ENCODE measurements at regions not wholly inside any gene's neighbourhood (a gene's known extent, or its start where the extent isn't known, plus 50 kb on each side); places are given as distances from the start of the nearest gene placed in this dataset.
"Not testable (repeated sequence)": the region's sequence is repeated elsewhere in the genome, so short reads cannot be mapped to it uniquely, and the experiment has no call there.

GRCh38 chr15:31724903-31725302, 305.4 kb upstream of the CHRNA7 start:
- not testable (repeated sequence) for DNase-seq
- WGBS, 2 donors: 86 to 91% methylated on average over 5 of the region's 5 CpGs

DNA sequence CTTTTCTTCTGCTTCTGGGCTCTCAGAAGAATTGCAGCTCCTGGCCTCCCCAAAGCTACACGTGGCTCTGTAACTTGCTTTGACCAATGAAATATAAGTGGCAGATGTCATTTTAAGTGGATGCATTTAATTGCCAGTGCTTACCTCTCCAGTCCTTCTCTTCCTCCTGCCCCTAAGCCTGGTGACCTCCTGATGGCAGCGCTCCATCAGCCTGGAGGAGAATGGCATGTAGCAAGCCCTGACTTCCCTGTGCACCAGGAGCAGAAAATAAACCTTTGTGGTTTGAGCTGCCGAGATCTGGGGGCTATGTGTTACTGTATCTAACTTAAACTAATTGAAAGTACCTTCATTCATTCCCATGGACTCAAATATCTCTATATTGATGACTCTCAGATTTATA, 304.7 kb upstream of the CHRNA7 start:
- 80 to 88% methylated on average over 3 of the region's 3 CpGs for WGBS, 2 donors
- DNase-seq; intact Hi-C loops (cut with DNase I); H3K9me3 ChIP-seq; H3K27ac ChIP-seq; H3K27me3 ChIP-seq; H3K36me3 ChIP-seq; H3K4me1 ChIP-seq; H3K4me3 ChIP-seq (replicated peaks in 1 of 3): not testable (repeated sequence)

More at GRCh38 chr15:31724903-31725302, 305.4 kb upstream of the CHRNA7 start:
- intact Hi-C loops (cut with DNase I); H3K9me3 ChIP-seq; H3K4me1 ChIP-seq; H3K27ac ChIP-seq; H3K27me3 ChIP-seq; H3K36me3 ChIP-seq; H3K4me3 ChIP-seq (replicated peaks in 1 of 3): not testable (repeated sequence)

GRCh38 chr15:31727612-31728011, 302.7 kb upstream of the CHRNA7 start:
- WGBS, 2 donors: 54 to 57% methylated on average over 3 of the region's 3 CpGs
- TF ChIP-seq POLR2A (IDR thresholded peaks at IDR 0.05): no peak
- no peak for DNase-seq
- Histone ChIP-seq H3K27me3 (no peaks in the 10 kb centered on the region), H3K36me3 (no peaks in the 10 kb centered on the region), H3K4me1 (no peaks in the 10 kb centered on the region), H3K27ac (no peak overlapping the region), H3K9me3 (no peaks in the 10 kb centered on the region), H3K4me3 (replicated peaks in 1 of 3) (no peak overlapping the region)
- intact Hi-C loops (cut with DNase I): no loop called here

GRCh38 chr15:31732726-31733125, 297.6 kb upstream of the CHRNA7 start:
- no peak for TF ChIP-seq POLR2A (IDR thresholded peaks at IDR 0.05)
- no peak for TF ChIP-seq CTCF (IDR thresholded peaks at IDR 0.05)

DNA sequence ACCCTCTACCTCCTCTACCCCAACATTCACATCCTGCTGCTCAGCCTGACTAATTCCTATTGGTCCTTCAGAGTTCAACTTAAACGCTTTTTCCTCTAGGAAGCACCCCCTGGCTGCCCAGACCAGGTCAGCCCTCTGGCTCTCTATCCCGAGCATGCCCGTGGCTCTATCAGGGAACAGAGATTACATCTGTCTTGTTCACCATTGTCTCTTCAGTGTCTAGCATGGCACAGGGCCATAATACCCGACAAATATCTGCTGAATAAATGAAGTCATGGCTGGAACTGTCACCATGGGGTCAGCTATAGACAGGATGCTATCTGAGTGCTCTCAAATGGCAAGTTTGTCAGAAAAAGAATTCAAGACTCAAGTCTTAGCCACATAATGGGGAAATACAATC, 296.9 kb upstream of the CHRNA7 start:
- Histone ChIP-seq H3K4me1 (no peaks in the 10 kb centered on the region), H3K9me3 (no peaks in the 10 kb centered on the region), H3K27ac (no peak overlapping the region), H3K4me3 (replicated peaks in 1 of 3) (no peak overlapping the region), H3K27me3 (no peaks in the 10 kb centered on the region), H3K36me3 (no peaks in the 10 kb centered on the region)
- 79 to 88% methylated on average over 4 of the region's 4 CpGs for WGBS, 2 donors
- intact Hi-C loops (cut with DNase I): no loop called here
- no peak for DNase-seq
- TF ChIP-seq CTCF (IDR thresholded peaks at IDR 0.05) (no peak), POLR2A (IDR thresholded peaks at IDR 0.05) (no peak)

More at GRCh38 chr15:31732726-31733125, 297.6 kb upstream of the CHRNA7 start:
- no peak overlapping the region for H3K27ac ChIP-seq
- 62 to 74% methylated on average over 3 of the region's 3 CpGs for WGBS, 2 donors
- no peaks in the 10 kb centered on the region for H3K9me3 ChIP-seq
- H3K4me3 ChIP-seq (replicated peaks in 1 of 3): no peak overlapping the region
- intact Hi-C loops (cut with DNase I): no loop called here
- H3K36me3 ChIP-seq: no peaks in the 10 kb centered on the region
- H3K4me1 ChIP-seq: no peaks in the 10 kb centered on the region
- DNase-seq: no peak
- no peaks in the 10 kb centered on the region for H3K27me3 ChIP-seq

DNA sequence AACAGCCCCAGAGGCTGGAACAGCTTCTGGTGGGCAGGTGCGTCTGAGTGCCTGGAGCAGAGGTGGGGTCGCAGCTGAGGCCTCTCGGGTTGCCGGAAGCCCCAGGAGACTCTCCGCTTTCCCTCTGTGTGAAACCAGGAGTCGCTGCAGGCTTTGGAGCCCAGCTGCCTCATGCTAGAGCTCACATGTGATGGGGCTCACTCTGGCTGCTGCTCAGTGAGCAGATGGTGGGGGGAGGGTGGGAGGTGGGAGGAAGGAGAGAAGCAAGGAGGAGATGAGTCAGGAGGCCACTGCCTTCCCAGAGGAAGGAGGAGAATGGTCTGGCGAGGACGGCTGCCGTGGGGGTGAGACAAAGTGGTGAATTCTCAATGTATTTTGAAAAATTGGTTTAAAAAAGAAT, 290.1 kb upstream of the CHRNA7 start:
- Histone ChIP-seq H3K36me3 (no peaks in the 10 kb centered on the region), H3K27me3 (no peaks in the 10 kb centered on the region), H3K4me3 (replicated peaks in 1 of 3) (no peak overlapping the region), H3K27ac (no peak overlapping the region), H3K4me1 (no peaks in the 10 kb centered on the region), H3K9me3 (no peaks in the 10 kb centered on the region)
- 62 to 77% methylated on average over 9 of the region's 9 CpGs for WGBS, 2 donors
- TF ChIP-seq CTCF (IDR thresholded peaks at IDR 0.05): no peak
- TF ChIP-seq POLR2A (IDR thresholded peaks at IDR 0.05): no peak
- intact Hi-C loops (cut with DNase I): no loop called here
- no peak for DNase-seq

- Histone ChIP-seq H3K27ac (no peak overlapping the region), H3K9me3 (no peaks in the 10 kb centered on the region), H3K4me1 (no peaks in the 10 kb centered on the region), H3K4me3 (replicated peaks in 1 of 3) (no peak overlapping the region), H3K27me3 (no peaks in the 10 kb centered on the region), H3K36me3 (no peaks in the 10 kb centered on the region)
- intact Hi-C loops (cut with DNase I): no loop called here
- TF ChIP-seq POLR2A (IDR thresholded peaks at IDR 0.05): no peak
- no peak for TF ChIP-seq CTCF (IDR thresholded peaks at IDR 0.05)
- DNase-seq: no peak
These were observed 284.5 kb upstream of the CHRNA7 start for GRCh38 chr15:31745841-31746240.

Data from thyroid gland (tissue), 4 donors.